ENCODE measurements at regions not wholly inside any gene's neighbourhood (a gene's known extent, or its start where the extent isn't known, plus 50 kb on each side); places are given as distances from the start of the nearest gene placed in this dataset.

GRCh38 chr21:28590026-28590425, 402.7 kb downstream of the LTN1 start:
- TF ChIP-seq CTCF (IDR thresholded peaks at IDR 0.05) (no peak), POLR2A (IDR thresholded peaks at IDR 0.05) (no peak)
